ENCODE measurements at regions not wholly inside any gene's neighbourhood (a gene's known extent, or its start where the extent isn't known, plus 50 kb on each side); places are given as distances from the start of the nearest gene placed in this dataset.
A peak's percentile ranks its signal among the peaks of the same experiment; 100 is the strongest.

DNA sequence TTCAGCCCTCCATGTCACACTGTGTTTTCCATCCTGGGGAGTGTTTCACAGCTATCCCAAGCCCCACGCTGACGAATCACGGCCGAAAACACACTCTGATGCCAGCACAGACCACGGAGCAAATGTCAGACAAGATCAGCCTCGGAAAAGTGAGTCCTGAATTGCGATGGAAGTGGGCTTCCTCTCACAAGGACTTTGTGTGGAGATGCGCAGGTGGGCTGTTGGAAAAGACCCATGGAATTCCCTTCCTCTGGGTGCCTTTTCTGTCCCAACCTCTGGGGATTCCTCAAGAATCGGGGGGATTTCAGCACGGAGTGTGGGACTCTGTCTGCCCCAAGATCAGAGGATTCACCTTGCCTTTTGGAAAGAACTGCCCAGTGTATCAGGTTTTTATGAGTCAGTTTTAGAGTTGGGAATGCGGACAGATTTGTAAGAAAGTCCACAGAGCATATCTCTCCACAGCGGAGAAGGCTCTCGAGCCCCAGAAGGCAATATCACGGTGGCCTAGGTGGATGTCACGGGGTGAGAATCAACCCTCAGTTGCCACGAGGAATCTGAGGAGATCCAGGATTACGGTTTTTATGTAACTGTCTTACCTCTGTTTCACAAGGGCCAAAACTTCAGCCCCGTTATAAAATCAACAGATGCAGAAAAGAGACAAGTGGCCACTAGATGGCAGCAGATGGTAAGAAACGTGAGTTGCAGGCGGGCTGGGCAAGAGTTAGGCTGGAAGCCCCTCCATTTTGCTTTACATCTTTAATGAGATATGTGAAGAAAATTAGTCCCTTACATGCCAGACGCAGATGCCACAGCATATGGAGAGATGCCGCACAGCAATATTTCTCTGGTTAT lies 201.9 kb downstream of the DAD1 start:
- Histone ChIP-seq H3K9ac (ENCODE audit: low read length) (peak overlapping the region; percentile 10; the same call in 1 of the 2 replicates), H3K9me3 (ENCODE audit: low read length) (no peaks in the 10 kb centered on the region), H4K20me1 (ENCODE audit: insufficient read depth, low read depth, low read length) (no peaks in the 10 kb centered on the region), H3K27ac (ENCODE audit: low read length) (no peak overlapping the region), H2AFZ (ENCODE audit: low read length) (peak overlapping the region; percentile 59; the same call in 1 of the 2 replicates), H3K4me3 (ENCODE audit: low read length) (no peak overlapping the region), H3K9me2 (replicated peaks; ENCODE audit: insufficient read depth, low read length) (no peaks in the 10 kb centered on the region), H3K4me2 (ENCODE audit: low read depth, low read length, poor library complexity, severe bottlenecking) (peak overlapping the region; percentile 31), H3K27me3 (ENCODE audit: low read length) (no peaks in the 10 kb centered on the region), H3K4me1 (ENCODE audit: low read length) (peaks cover 23% of the 10 kb centered on the region), H3K36me3 (ENCODE audit: insufficient read depth, low read length) (no peaks in the 10 kb centered on the region), H3K79me2 (ENCODE audit: low read length) (no peaks in the 10 kb centered on the region)
- peak; percentile 97 for DNase-seq

DNA sequence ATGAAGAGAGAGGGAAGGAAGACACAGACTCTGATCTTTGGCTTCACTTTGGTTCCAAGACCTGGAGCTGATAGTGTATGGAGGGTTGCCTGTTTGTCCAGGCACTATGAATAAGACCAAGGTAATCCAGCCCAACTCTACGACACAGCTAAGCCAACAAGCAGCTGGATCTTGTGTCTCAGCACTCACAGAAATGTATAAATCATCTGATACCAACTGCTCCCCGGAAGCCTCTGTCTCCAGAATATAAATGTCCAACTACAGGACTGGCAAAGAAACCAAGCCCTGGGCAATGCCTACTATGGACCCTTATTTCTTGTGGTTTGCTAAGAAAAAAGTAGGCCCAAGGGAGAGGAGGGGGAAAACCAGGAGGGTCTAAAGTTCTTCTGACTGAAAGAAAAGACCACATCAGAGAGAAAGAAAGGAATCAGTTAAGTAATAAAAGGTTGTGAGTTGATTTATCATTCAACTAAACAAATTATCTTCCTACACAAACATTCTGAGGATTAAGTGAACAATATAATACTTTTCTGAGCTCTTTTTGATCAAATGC lies 204.0 kb downstream of the DAD1 start:
- no peak overlapping the region for H2AFZ ChIP-seq (ENCODE audit: low read length)

DNA sequence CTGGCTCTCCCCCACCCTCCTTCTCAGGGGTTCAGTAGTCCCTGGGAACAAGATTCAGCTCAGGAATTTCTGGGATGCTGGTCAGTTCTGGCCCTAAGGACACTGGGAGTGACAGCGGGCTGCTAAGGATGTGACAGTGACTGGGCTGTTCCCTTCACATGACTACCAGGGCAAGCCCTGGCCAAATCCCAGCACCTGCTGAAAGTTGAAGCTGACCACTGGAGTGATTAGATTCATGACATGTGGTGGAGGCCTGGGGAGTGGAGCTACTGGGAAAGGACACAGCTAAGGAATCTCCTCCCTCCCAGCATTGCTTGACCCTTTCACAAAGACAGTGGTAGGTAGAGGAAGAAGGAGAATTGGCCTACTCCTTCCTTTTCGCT lies 204.9 kb downstream of the DAD1 start:
- Histone ChIP-seq H3K27me3 (ENCODE audit: low read length) (no peaks in the 10 kb centered on the region), H3K4me2 (ENCODE audit: low read depth, low read length, poor library complexity, severe bottlenecking) (no peak overlapping the region), H2AFZ (ENCODE audit: low read length) (no peak overlapping the region), H3K4me3 (ENCODE audit: low read length) (no peak overlapping the region), H3K9ac (ENCODE audit: low read length) (no peak overlapping the region), H3K36me3 (ENCODE audit: insufficient read depth, low read length) (no peaks in the 10 kb centered on the region), H4K20me1 (ENCODE audit: insufficient read depth, low read depth, low read length) (no peaks in the 10 kb centered on the region), H3K79me2 (ENCODE audit: low read length) (no peaks in the 10 kb centered on the region), H3K9me3 (ENCODE audit: low read length) (no peaks in the 10 kb centered on the region), H3K9me2 (replicated peaks; ENCODE audit: insufficient read depth, low read length) (no peaks in the 10 kb centered on the region), H3K4me1 (ENCODE audit: low read length) (peaks cover 22% of the 10 kb centered on the region), H3K27ac (ENCODE audit: low read length) (no peak overlapping the region)
- no peak for DNase-seq

More for the DNA sequence above, 204.0 kb downstream of the DAD1 start:
- Histone ChIP-seq H3K9me3 (ENCODE audit: low read length) (no peaks in the 10 kb centered on the region), H3K27me3 (ENCODE audit: low read length) (no peaks in the 10 kb centered on the region), H3K4me2 (ENCODE audit: low read depth, low read length, poor library complexity, severe bottlenecking) (no peak overlapping the region), H3K4me3 (ENCODE audit: low read length) (no peak overlapping the region), H3K79me2 (ENCODE audit: low read length) (no peaks in the 10 kb centered on the region), H3K4me1 (ENCODE audit: low read length) (peaks cover 20% of the 10 kb centered on the region), H3K9me2 (replicated peaks; ENCODE audit: insufficient read depth, low read length) (no peaks in the 10 kb centered on the region), H3K27ac (ENCODE audit: low read length) (no peak overlapping the region), H3K9ac (ENCODE audit: low read length) (no peak overlapping the region), H4K20me1 (ENCODE audit: insufficient read depth, low read depth, low read length) (no peaks in the 10 kb centered on the region), H3K36me3 (ENCODE audit: insufficient read depth, low read length) (no peaks in the 10 kb centered on the region)
- no peak for DNase-seq

DNA sequence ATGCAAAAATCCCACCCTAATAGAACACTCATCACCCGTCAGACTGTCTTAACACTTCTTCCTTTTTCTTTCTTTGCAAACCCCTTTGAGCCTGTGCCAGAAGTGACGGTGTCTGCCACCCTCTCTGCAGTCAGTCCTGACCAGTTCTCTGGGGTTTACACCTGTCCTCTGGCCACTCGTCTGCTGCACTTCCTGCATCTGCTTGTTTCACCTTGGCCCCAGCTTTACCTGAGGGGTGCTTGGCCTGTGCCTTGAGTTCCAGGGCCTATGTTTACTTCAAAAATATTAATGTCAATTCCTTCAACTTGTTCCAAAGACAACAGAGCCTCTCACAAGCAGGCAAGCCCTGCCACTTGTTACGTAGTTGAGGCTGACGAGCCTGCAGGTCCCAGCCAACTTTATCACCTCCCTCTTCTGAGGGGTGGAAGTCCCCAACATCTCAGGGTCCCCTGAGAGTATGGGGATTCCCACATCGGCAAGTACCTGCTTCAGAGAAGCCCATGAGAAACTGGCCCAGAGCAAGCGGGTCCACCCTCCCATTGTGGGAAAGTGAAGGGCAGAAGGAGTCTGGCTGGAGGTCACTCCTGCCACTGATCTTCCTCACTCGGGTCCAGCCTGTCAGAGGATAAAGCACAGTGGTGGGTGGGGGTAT lies 205.4 kb downstream of the DAD1 start:
- no peak overlapping the region for H3K9ac ChIP-seq (ENCODE audit: low read length)
- no peaks in the 10 kb centered on the region for H3K36me3 ChIP-seq (ENCODE audit: insufficient read depth, low read length)
- H4K20me1 ChIP-seq (ENCODE audit: insufficient read depth, low read depth, low read length): no peaks in the 10 kb centered on the region
- no peaks in the 10 kb centered on the region for H3K79me2 ChIP-seq (ENCODE audit: low read length)
- H3K9me2 ChIP-seq (replicated peaks; ENCODE audit: insufficient read depth, low read length): no peaks in the 10 kb centered on the region
- no peak overlapping the region for H3K4me2 ChIP-seq (ENCODE audit: low read depth, low read length, poor library complexity, severe bottlenecking)
- no peak overlapping the region for H3K4me3 ChIP-seq (ENCODE audit: low read length)
- peaks cover 22% of the 10 kb centered on the region for H3K4me1 ChIP-seq (ENCODE audit: low read length)
- no peaks in the 10 kb centered on the region for H3K27me3 ChIP-seq (ENCODE audit: low read length)
- H2AFZ ChIP-seq (ENCODE audit: low read length): no peak overlapping the region
- no peaks in the 10 kb centered on the region for H3K9me3 ChIP-seq (ENCODE audit: low read length)
- no peak overlapping the region for H3K27ac ChIP-seq (ENCODE audit: low read length)
- no peak for DNase-seq

DNA sequence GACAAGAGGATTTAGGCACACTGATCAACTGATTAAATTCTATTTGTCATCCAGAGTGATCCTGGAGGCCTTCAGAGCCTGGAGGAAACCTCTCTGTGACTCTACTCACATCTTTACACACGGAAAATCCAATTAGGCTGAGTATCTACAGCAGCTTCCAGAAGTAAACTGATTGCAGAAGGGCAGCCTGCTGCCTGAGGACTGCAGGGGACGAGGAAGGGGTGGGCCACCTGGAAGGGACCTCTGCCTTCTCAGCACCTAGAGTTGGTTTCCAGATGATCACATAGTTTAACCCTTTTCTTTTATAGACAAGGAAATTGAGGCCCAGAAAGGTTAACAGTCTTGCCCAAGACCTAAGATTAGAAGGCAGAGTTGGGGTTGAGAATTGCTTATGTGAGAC lies 206.1 kb downstream of the DAD1 start:
- H3K27ac ChIP-seq (ENCODE audit: low read length): no peak overlapping the region
- no peak overlapping the region for H3K4me3 ChIP-seq (ENCODE audit: low read length)
- peaks cover 21% of the 10 kb centered on the region for H3K4me1 ChIP-seq (ENCODE audit: low read length)
- no peak overlapping the region for H3K9ac ChIP-seq (ENCODE audit: low read length)
- no peak overlapping the region for H3K4me2 ChIP-seq (ENCODE audit: low read depth, low read length, poor library complexity, severe bottlenecking)
- no peaks in the 10 kb centered on the region for H3K79me2 ChIP-seq (ENCODE audit: low read length)
- no peak overlapping the region for H2AFZ ChIP-seq (ENCODE audit: low read length)
- no peaks in the 10 kb centered on the region for H3K9me3 ChIP-seq (ENCODE audit: low read length)
- no peaks in the 10 kb centered on the region for H3K27me3 ChIP-seq (ENCODE audit: low read length)
- no peaks in the 10 kb centered on the region for H3K9me2 ChIP-seq (replicated peaks; ENCODE audit: insufficient read depth, low read length)
- no peaks in the 10 kb centered on the region for H3K36me3 ChIP-seq (ENCODE audit: insufficient read depth, low read length)
- DNase-seq: no peak
- H4K20me1 ChIP-seq (ENCODE audit: insufficient read depth, low read depth, low read length): no peaks in the 10 kb centered on the region

DNA sequence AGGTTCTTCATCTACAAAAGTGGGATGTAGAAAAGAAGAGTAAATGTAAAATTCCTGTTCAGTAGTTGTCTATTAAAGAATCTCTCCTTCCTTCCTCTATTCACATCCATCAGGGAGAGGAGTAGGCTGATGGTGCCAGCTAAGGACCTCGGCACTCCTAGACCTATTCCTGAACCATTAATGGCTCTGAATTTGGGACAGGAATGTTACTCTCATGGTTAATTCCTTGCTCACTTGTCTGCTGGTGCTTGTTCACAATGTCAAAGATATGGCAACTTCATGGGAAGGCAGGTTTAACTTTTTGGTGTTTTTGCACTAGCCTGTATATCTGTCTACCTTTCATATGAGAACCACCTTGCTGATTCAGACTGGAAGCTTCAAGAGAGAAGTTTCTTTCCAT lies 206.6 kb downstream of the DAD1 start:
- Histone ChIP-seq H3K9me2 (replicated peaks; ENCODE audit: insufficient read depth, low read length) (no peaks in the 10 kb centered on the region), H2AFZ (ENCODE audit: low read length) (no peak overlapping the region), H3K9ac (ENCODE audit: low read length) (no peak overlapping the region), H3K36me3 (ENCODE audit: insufficient read depth, low read length) (no peaks in the 10 kb centered on the region), H3K9me3 (ENCODE audit: low read length) (no peaks in the 10 kb centered on the region), H3K27me3 (ENCODE audit: low read length) (no peaks in the 10 kb centered on the region), H3K4me2 (ENCODE audit: low read depth, low read length, poor library complexity, severe bottlenecking) (no peak overlapping the region), H3K27ac (ENCODE audit: low read length) (no peak overlapping the region), H4K20me1 (ENCODE audit: insufficient read depth, low read depth, low read length) (no peaks in the 10 kb centered on the region), H3K4me1 (ENCODE audit: low read length) (peaks cover 16% of the 10 kb centered on the region), H3K4me3 (ENCODE audit: low read length) (no peak overlapping the region), H3K79me2 (ENCODE audit: low read length) (no peaks in the 10 kb centered on the region)
- DNase-seq: no peak

GRCh38 chr14:22381766-22382165 lies 207.3 kb downstream of the DAD1 start:
- Histone ChIP-seq H3K9ac (ENCODE audit: low read length) (no peak overlapping the region), H3K4me1 (ENCODE audit: low read length) (peaks cover 16% of the 10 kb centered on the region), H3K9me2 (replicated peaks; ENCODE audit: insufficient read depth, low read length) (no peaks in the 10 kb centered on the region), H3K4me2 (ENCODE audit: low read depth, low read length, poor library complexity, severe bottlenecking) (no peak overlapping the region), H3K9me3 (ENCODE audit: low read length) (no peaks in the 10 kb centered on the region), H3K79me2 (ENCODE audit: low read length) (no peaks in the 10 kb centered on the region), H3K27me3 (ENCODE audit: low read length) (no peaks in the 10 kb centered on the region), H4K20me1 (ENCODE audit: insufficient read depth, low read depth, low read length) (no peaks in the 10 kb centered on the region), H3K36me3 (ENCODE audit: insufficient read depth, low read length) (no peaks in the 10 kb centered on the region), H3K27ac (ENCODE audit: low read length) (no peak overlapping the region), H2AFZ (ENCODE audit: low read length) (no peak overlapping the region), H3K4me3 (ENCODE audit: low read length) (no peak overlapping the region)
- DNase-seq: no peak

- Histone ChIP-seq H4K20me1 (ENCODE audit: insufficient read depth, low read depth, low read length) (no peaks in the 10 kb centered on the region), H3K9me3 (ENCODE audit: low read length) (no peaks in the 10 kb centered on the region), H3K9me2 (replicated peaks; ENCODE audit: insufficient read depth, low read length) (no peaks in the 10 kb centered on the region), H3K4me3 (ENCODE audit: low read length) (no peak overlapping the region), H3K4me2 (ENCODE audit: low read depth, low read length, poor library complexity, severe bottlenecking) (no peak overlapping the region), H3K27ac (ENCODE audit: low read length) (no peak overlapping the region), H3K9ac (ENCODE audit: low read length) (no peak overlapping the region), H3K36me3 (ENCODE audit: insufficient read depth, low read length) (no peaks in the 10 kb centered on the region), H3K27me3 (ENCODE audit: low read length) (no peaks in the 10 kb centered on the region), H2AFZ (ENCODE audit: low read length) (no peak overlapping the region), H3K4me1 (ENCODE audit: low read length) (peaks cover 16% of the 10 kb centered on the region), H3K79me2 (ENCODE audit: low read length) (no peaks in the 10 kb centered on the region)
- no peak for DNase-seq
These were observed 207.6 kb downstream of the DAD1 start for GRCh38 chr14:22381408-22381760.

All from Karpas-422 (cell line).